WTC11 (cell line): ENCODE measurements at regions not wholly inside any gene's neighbourhood (a gene's known extent, or its start where the extent isn't known, plus 50 kb on each side); places are given as distances from the start of the nearest gene placed in this dataset.
A peak's percentile ranks its signal among the peaks of the same experiment; 100 is the strongest.

ENCODE experiments used
- ATAC-seq: fragments of 200-7000 bp; cut with Tn5 transposase; 2 replicates; pipeline ENCODE4 v1.10.0; 2021; ENCODE audit warnings: mild to moderate bottlenecking, moderate library complexity
- CTCF ChIA-PET: fragments of 300-600 bp; sonication (Branson Sonifier 250); formaldehyde crosslinking; loops from one replicate; lab custom pipeline; 2021; ENCODE audit warnings: antibody characterized with exemption; lab: Charles Lee
- POLR2A ChIA-PET: fragments of 350-600 bp; sonication (Branson Sonifier 250); formaldehyde crosslinking; loops from one replicate; lab custom pipeline; 2021; ENCODE audit warnings: antibody characterized with exemption; lab: Charles Lee
- DNase-seq: peaks from one replicate; pipeline ENCODE4 v3.0.0; 2021; ENCODE audit warnings: low spot score
- H3K27ac Mint-ChIP-seq: 2 replicates; pipeline ENCODE4 v1.8.0; 2021; ENCODE audit warnings: mixed read lengths
- H3K27me3 Mint-ChIP-seq: 2 replicates; pipeline ENCODE4 v1.8.0; 2021; ENCODE audit warnings: low read depth, mild to moderate bottlenecking, moderate library complexity, mixed read lengths
- H3K36me3 Mint-ChIP-seq: 2 replicates; pipeline ENCODE4 v1.8.0; 2021; ENCODE audit warnings: mixed read lengths
- H3K4me1 Mint-ChIP-seq: 2 replicates; pipeline ENCODE4 v1.8.0; 2022; ENCODE audit warnings: mixed read lengths
- H3K4me3 Mint-ChIP-seq: 2 replicates; pipeline ENCODE4 v1.8.0; 2021; ENCODE audit warnings: mild to moderate bottlenecking, moderate library complexity, mixed read lengths
- H3K9me3 Mint-ChIP-seq: 2 replicates; pipeline ENCODE4 v1.8.0; 2021; ENCODE audit warnings: mixed read lengths
- FOXK1 ChIP-seq: sonication (generic); formaldehyde crosslinking; IDR thresholded peaks from 2 replicates; pipeline ENCODE4 v1.8.0; 2022; ENCODE audit warnings: mild to moderate bottlenecking, moderate library complexity, missing genetic modification reagents
- FOXP1 ChIP-seq: sonication (generic); formaldehyde crosslinking; IDR thresholded peaks from 2 replicates; pipeline ENCODE4 v1.8.0; 2022; ENCODE audit warnings: missing genetic modification reagents, mild to moderate bottlenecking, moderate library complexity, borderline replicate concordance
- GTF2I ChIP-seq: fragments of 250-450 bp; sonication (Bioruptor Pico); conservative IDR thresholded peaks from 2 replicates; pipeline ENCODE4 v1.4.0; 2021; ENCODE audit warnings: mild to moderate bottlenecking
- HMGA2 ChIP-seq: fragments of 250-450 bp; sonication (Bioruptor Pico); IDR thresholded peaks from 2 replicates; pipeline ENCODE4 v1.4.0; 2021; ENCODE audit warnings: mild to moderate bottlenecking, moderate library complexity
- MYBL2 ChIP-seq: sonication (generic); formaldehyde crosslinking; IDR thresholded peaks from 2 replicates; pipeline ENCODE4 v1.8.1; 2023; ENCODE audit warnings: mild to moderate bottlenecking, moderate library complexity, missing genetic modification reagents
- NFATC4 ChIP-seq: fragments of 250-450 bp; sonication (Bioruptor Pico); IDR thresholded peaks from 2 replicates; pipeline ENCODE4 v1.9.0; 2021; ENCODE audit warnings: mild to moderate bottlenecking
- NFE2L1 ChIP-seq: sonication (generic); formaldehyde crosslinking; IDR thresholded peaks from 2 replicates; pipeline ENCODE4 v1.8.1; 2023; ENCODE audit warnings: missing genetic modification reagents
- NR1H2 ChIP-seq: sonication (generic); formaldehyde crosslinking; IDR thresholded peaks from 2 replicates; pipeline ENCODE4 v1.9.0; 2021; ENCODE audit warnings: mild to moderate bottlenecking, moderate library complexity, missing genetic modification reagents
- OVOL2 ChIP-seq: fragments of 250-450 bp; sonication (Bioruptor Pico); IDR thresholded peaks from 2 replicates; pipeline ENCODE4 v1.9.0; 2021; ENCODE audit warnings: mild to moderate bottlenecking, borderline replicate concordance
- RORB ChIP-seq: fragments of 250-450 bp; sonication (Bioruptor Pico); IDR thresholded peaks from 2 replicates; pipeline ENCODE4 v1.9.0; 2021; ENCODE audit warnings: mild to moderate bottlenecking
- SOX15 ChIP-seq: fragments of 250-450 bp; sonication (Bioruptor Pico); IDR thresholded peaks from 2 replicates; pipeline ENCODE4 v1.9.0; 2021; ENCODE audit warnings: mild to moderate bottlenecking
- SP1 ChIP-seq: sonication (generic); formaldehyde crosslinking; conservative IDR thresholded peaks from 2 replicates; pipeline ENCODE4 v1.8.1; 2022; ENCODE audit warnings: missing genetic modification reagents
- TP53 ChIP-seq: sonication (generic); formaldehyde crosslinking; IDR thresholded peaks from 2 replicates; pipeline ENCODE4 v1.8.1; 2023; ENCODE audit warnings: mild to moderate bottlenecking, missing genetic modification reagents
- ZMAT4 ChIP-seq: fragments of 250-450 bp; sonication (Bioruptor Pico); IDR thresholded peaks from 2 replicates; pipeline ENCODE4 v1.9.0; 2021; ENCODE audit warnings: mild to moderate bottlenecking
- ZNF121 ChIP-seq: sonication (generic); formaldehyde crosslinking; IDR thresholded peaks from 2 replicates; pipeline ENCODE4 v1.8.0; 2023; ENCODE audit warnings: missing genetic modification reagents
- ZNF317 ChIP-seq: sonication (generic); formaldehyde crosslinking; IDR thresholded peaks from 2 replicates; pipeline ENCODE4 v1.8.1; 2023; ENCODE audit warnings: low read depth, mild to moderate bottlenecking, moderate library complexity, missing genetic modification reagents, borderline replicate concordance
- ZNF512 ChIP-seq: sonication (generic); formaldehyde crosslinking; IDR thresholded peaks from 2 replicates; pipeline ENCODE4 v1.8.1; 2022; ENCODE audit warnings: missing genetic modification reagents, borderline replicate concordance
- TF ChIP-seq, protein P1 (sequence below): sonication (generic); formaldehyde crosslinking; IDR thresholded peaks from 2 replicates; pipeline ENCODE4 v1.8.0; 2023; ENCODE audit warnings: mild to moderate bottlenecking, missing genetic modification reagents
- TF ChIP-seq, protein P2 (sequence below): sonication (generic); formaldehyde crosslinking; IDR thresholded peaks from 2 replicates; pipeline ENCODE4 v1.8.0; 2022; ENCODE audit warnings: mild to moderate bottlenecking, missing genetic modification reagents
- TF ChIP-seq, protein P3 (sequence below): fragments of 250-450 bp; sonication (Bioruptor Pico); IDR thresholded peaks from 2 replicates; pipeline ENCODE4 v1.8.0; 2021; ENCODE audit warnings: mild to moderate bottlenecking
- TF ChIP-seq, protein P4 (sequence below): sonication (generic); formaldehyde crosslinking; IDR thresholded peaks from 2 replicates; pipeline ENCODE4 v1.8.1; 2022; ENCODE audit warnings: mild to moderate bottlenecking, moderate library complexity, missing genetic modification reagents
- TF ChIP-seq, protein P5 (sequence below): fragments of 250-450 bp; sonication (Bioruptor Pico); conservative IDR thresholded peaks from 2 replicates; pipeline ENCODE4 v1.9.0; 2021; ENCODE audit warnings: mild to moderate bottlenecking
- TF ChIP-seq, protein P6 (sequence below): sonication (generic); formaldehyde crosslinking; IDR thresholded peaks from 2 replicates; pipeline ENCODE4 v1.8.1; 2023; ENCODE audit warnings: mild to moderate bottlenecking, missing genetic modification reagents

GRCh38 chr5:142506046-142506445, 179.8 kb downstream of the FGF1 start:
- CTCF ChIA-PET: no interaction called here
- POLR2A ChIA-PET: no interaction called here

GRCh38 chr5:142501890-142502289, 177.1 kb upstream of the SPRY4 start:
- no peaks in the 10 kb centered on the region for H3K36me3 Mint-ChIP-seq
- no peak overlapping the region for H3K27ac Mint-ChIP-seq
- H3K27me3 Mint-ChIP-seq: no peaks in the 10 kb centered on the region
- no peak overlapping the region for H3K4me3 Mint-ChIP-seq
- ATAC-seq (peak; percentile 39; the same call in 1 of the 2 replicates), DNase-seq (no peak)
- peaks cover 15% of the 10 kb centered on the region for H3K4me1 Mint-ChIP-seq
- POLR2A ChIA-PET: no interaction called here
- no peak for TF ChIP-seq NFE2L1 (CRISPR knock-in tag)
- no peak for TF ChIP-seq NFATC4 (CRISPR knock-in tag)
- TF ChIP-seq OVOL2: no peak
- TF ChIP-seq GTF2I (CRISPR knock-in tag): no peak
- TF ChIP-seq TP53: no peak
- no peak for TF ChIP-seq ZNF121 (CRISPR knock-in tag)
- TF ChIP-seq SP1 (CRISPR knock-in tag): no peak
- no peak for TF ChIP-seq NR1H2
- no peak for TF ChIP-seq ZNF317 (CRISPR knock-in tag)
- no peak for TF ChIP-seq HMGA2 (CRISPR knock-in tag)
- TF ChIP-seq ZNF512: no peak
- TF ChIP-seq, protein P1, sequence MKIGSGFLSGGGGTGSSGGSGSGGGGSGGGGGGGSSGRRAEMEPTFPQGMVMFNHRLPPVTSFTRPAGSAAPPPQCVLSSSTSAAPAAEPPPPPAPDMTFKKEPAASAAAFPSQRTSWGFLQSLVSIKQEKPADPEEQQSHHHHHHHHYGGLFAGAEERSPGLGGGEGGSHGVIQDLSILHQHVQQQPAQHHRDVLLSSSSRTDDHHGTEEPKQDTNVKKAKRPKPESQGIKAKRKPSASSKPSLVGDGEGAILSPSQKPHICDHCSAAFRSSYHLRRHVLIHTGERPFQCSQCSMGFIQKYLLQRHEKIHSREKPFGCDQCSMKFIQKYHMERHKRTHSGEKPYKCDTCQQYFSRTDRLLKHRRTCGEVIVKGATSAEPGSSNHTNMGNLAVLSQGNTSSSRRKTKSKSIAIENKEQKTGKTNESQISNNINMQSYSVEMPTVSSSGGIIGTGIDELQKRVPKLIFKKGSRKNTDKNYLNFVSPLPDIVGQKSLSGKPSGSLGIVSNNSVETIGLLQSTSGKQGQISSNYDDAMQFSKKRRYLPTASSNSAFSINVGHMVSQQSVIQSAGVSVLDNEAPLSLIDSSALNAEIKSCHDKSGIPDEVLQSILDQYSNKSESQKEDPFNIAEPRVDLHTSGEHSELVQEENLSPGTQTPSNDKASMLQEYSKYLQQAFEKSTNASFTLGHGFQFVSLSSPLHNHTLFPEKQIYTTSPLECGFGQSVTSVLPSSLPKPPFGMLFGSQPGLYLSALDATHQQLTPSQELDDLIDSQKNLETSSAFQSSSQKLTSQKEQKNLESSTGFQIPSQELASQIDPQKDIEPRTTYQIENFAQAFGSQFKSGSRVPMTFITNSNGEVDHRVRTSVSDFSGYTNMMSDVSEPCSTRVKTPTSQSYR: no peak
- TF ChIP-seq FOXK1: no peak
- TF ChIP-seq, protein P2, sequence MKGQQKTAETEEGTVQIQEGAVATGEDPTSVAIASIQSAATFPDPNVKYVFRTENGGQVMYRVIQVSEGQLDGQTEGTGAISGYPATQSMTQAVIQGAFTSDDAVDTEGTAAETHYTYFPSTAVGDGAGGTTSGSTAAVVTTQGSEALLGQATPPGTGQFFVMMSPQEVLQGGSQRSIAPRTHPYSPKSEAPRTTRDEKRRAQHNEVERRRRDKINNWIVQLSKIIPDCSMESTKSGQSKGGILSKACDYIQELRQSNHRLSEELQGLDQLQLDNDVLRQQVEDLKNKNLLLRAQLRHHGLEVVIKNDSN: no peak
- TF ChIP-seq SOX15 (CRISPR knock-in tag): no peak
- no peak for TF ChIP-seq ZMAT4
- CTCF ChIA-PET: no interaction called here
- peaks cover 5% of the 10 kb centered on the region; the same call in 1 of the 2 replicates for H3K9me3 Mint-ChIP-seq

More at GRCh38 chr5:142506046-142506445, 179.8 kb downstream of the FGF1 start:
- no peaks in the 10 kb centered on the region for H3K9me3 Mint-ChIP-seq
- no peak overlapping the region for H3K4me3 Mint-ChIP-seq
- no peaks in the 10 kb centered on the region for H3K36me3 Mint-ChIP-seq
- TF ChIP-seq FOXP1 (CRISPR knock-in tag) (no peak), OVOL2 (no peak), RORB (CRISPR knock-in tag) (no peak), MYBL2 (CRISPR knock-in tag) (no peak)
- TF ChIP-seq, protein P3, sequence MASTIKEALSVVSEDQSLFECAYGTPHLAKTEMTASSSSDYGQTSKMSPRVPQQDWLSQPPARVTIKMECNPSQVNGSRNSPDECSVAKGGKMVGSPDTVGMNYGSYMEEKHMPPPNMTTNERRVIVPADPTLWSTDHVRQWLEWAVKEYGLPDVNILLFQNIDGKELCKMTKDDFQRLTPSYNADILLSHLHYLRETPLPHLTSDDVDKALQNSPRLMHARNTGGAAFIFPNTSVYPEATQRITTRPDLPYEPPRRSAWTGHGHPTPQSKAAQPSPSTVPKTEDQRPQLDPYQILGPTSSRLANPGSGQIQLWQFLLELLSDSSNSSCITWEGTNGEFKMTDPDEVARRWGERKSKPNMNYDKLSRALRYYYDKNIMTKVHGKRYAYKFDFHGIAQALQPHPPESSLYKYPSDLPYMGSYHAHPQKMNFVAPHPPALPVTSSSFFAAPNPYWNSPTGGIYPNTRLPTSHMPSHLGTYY (CRISPR knock-in tag): no peak
- TF ChIP-seq, protein P4, sequence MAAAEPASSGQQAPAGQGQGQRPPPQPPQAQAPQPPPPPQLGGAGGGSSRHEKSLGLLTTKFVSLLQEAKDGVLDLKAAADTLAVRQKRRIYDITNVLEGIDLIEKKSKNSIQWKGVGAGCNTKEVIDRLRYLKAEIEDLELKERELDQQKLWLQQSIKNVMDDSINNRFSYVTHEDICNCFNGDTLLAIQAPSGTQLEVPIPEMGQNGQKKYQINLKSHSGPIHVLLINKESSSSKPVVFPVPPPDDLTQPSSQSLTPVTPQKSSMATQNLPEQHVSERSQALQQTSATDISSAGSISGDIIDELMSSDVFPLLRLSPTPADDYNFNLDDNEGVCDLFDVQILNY (CRISPR knock-in tag): no peak
- TF ChIP-seq, protein P5, sequence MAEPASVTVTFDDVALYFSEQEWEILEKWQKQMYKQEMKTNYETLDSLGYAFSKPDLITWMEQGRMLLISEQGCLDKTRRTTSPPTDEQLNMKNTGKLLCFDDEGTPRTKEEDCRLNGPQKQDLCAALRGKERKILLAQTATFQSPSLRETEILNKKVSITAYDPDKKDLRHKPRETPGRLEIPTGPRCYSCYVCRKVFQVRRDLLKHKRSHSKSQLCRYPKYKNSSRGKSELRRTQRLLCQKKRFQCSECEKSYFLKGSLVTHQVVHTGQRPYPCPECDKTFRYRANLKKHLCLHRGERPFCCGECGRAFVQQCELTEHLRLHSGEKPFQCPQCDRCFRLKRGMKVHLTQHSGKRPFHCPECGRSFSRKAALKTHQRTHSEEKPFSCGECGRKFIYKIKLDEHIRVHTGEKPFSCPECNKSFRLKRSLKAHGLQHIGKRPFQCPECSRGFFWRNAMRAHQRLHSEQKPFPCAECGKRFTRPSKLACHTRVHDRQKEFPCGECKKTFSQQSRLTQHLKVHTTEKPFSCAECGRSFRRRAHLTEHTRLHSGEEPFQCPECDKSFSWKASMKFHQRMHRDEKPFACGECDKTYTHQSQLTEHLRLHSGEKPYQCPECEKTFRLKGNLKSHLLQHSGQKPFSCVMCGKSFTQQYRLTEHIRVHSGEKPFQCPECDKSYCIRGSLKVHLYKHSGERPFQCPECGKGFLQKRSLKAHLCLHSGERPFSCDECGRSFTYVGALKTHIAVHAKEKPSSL (CRISPR knock-in tag): no peak
- TF ChIP-seq, protein P6, sequence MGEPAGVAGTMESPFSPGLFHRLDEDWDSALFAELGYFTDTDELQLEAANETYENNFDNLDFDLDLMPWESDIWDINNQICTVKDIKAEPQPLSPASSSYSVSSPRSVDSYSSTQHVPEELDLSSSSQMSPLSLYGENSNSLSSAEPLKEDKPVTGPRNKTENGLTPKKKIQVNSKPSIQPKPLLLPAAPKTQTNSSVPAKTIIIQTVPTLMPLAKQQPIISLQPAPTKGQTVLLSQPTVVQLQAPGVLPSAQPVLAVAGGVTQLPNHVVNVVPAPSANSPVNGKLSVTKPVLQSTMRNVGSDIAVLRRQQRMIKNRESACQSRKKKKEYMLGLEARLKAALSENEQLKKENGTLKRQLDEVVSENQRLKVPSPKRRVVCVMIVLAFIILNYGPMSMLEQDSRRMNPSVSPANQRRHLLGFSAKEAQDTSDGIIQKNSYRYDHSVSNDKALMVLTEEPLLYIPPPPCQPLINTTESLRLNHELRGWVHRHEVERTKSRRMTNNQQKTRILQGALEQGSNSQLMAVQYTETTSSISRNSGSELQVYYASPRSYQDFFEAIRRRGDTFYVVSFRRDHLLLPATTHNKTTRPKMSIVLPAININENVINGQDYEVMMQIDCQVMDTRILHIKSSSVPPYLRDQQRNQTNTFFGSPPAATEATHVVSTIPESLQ: no peak
- no peaks in the 10 kb centered on the region for H3K27me3 Mint-ChIP-seq
- no peak overlapping the region for H3K27ac Mint-ChIP-seq
- ATAC-seq: no peak
- peaks cover 26% of the 10 kb centered on the region for H3K4me1 Mint-ChIP-seq
- no peak for DNase-seq
